Uterus (tissue), 3 donors: ENCODE measurements at regions not wholly inside any gene's neighbourhood (a gene's known extent, or its start where the extent isn't known, plus 50 kb on each side); places are given as distances from the start of the nearest gene placed in this dataset.
"Not testable (repeated sequence)": the region's sequence is repeated elsewhere in the genome, so short reads cannot be mapped to it uniquely, and the experiment has no call there.

ENCODE experiments used
- DNase-seq, 2 donors: peaks; one replicate each; pipeline ENCODE4 v3.0.0-alpha.2; 2019 to 2020
- H3K27ac ChIP-seq, 2 donors: fragments of 200-600 bp; sonication (generic); 1 replicate in 1 of 2; 2 replicates in 1 of 2; pipeline ENCODE4 v1.5.1; 2016 to 2018
- H3K27me3 ChIP-seq, 2 donors: fragments of 200-600 bp; sonication (generic); one replicate each; pipeline ENCODE4 v1.5.1; 2018 to 2019; ENCODE audit warnings: control low read depth in 1 of 2
- H3K36me3 ChIP-seq, 2 donors: fragments of 200-600 bp; sonication (generic); one replicate each; pipeline ENCODE4 v1.5.1; 2019; ENCODE audit warnings: control low read depth in 1 of 2
- H3K4me1 ChIP-seq, 2 donors: fragments of 200-600 bp; sonication (generic); one replicate each; pipeline ENCODE4 v1.5.1; 2018 to 2019; ENCODE audit warnings: control low read depth in 1 of 2
- H3K4me3 ChIP-seq, 2 donors: fragments of 200-600 bp; sonication (generic); 1 replicate in 1 of 2; 2 replicates in 1 of 2; pipeline ENCODE4 v1.5.1; 2018 to 2019; ENCODE audit warnings: mild to moderate bottlenecking in 1 of 2
- H3K9me3 ChIP-seq, 2 donors: fragments of 200-600 bp; sonication (generic); one replicate each; pipeline ENCODE4 v1.5.1; 2019; ENCODE audit warnings: control low read depth in 1 of 2
- POLR2A ChIP-seq, 2 donors: fragments of 450-650 bp; IDR thresholded peaks; one replicate each; pipeline ENCODE4 v1.6.1; 2016; ENCODE audit warnings: antibody characterized with exemption in 2 of 2, mild to moderate bottlenecking in 1 of 2, moderate library complexity in 1 of 2
- intact Hi-C: fragments of 100-400 bp; cut with DNase I; formaldehyde crosslinking; loops from one replicate; pipeline ENCODE4 v1.15.1; 2023; ENCODE audit warnings: low total_unique reads
- TF ChIP-seq, protein P1 (sequence below), 4 experiments: fragments of 200-600 bp in 2 of 4; fragments of 450-650 bp in 2 of 4; sonication (generic) in 2 of 4; IDR thresholded peaks; one replicate each; pipeline ENCODE4 v1.5.1; 2016 to 2019; ENCODE audit warnings: antibody characterized with exemption in 4 of 4, mild to moderate bottlenecking in 2 of 4, moderate library complexity in 1 of 4
- donor health status: DM: yes; HTN: yes; CAD: no.

DNA sequence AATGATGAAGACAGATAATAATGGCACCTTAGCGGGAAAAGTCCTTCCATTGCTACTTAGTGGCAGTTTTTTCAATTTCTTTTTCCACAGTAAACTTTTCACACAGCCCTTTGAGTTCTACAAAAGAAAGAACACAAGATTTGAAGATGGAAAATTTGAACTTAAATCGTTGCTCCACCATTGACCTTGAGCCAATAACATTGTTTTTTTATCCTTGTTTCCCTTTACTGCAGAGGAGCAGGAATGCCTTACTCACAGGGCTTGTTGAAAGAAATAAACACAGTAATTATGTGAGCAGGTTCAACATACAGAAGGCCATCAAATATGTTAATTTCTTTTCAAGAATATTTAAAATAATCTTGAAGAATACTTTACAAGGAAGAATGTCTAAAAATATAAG, 181.5 kb upstream of the KRR1 start:
- H3K36me3 ChIP-seq: no peaks in the 10 kb centered on the region
- H3K4me3 ChIP-seq: no peak overlapping the region
- intact Hi-C loops: no loop called here
- DNase-seq: no peak
- no peaks in the 10 kb centered on the region for H3K27me3 ChIP-seq
- H3K9me3 ChIP-seq: no peaks in the 10 kb centered on the region
- H3K27ac ChIP-seq: no peak overlapping the region
- no peaks in the 10 kb centered on the region for H3K4me1 ChIP-seq
- TF ChIP-seq, protein P1, sequence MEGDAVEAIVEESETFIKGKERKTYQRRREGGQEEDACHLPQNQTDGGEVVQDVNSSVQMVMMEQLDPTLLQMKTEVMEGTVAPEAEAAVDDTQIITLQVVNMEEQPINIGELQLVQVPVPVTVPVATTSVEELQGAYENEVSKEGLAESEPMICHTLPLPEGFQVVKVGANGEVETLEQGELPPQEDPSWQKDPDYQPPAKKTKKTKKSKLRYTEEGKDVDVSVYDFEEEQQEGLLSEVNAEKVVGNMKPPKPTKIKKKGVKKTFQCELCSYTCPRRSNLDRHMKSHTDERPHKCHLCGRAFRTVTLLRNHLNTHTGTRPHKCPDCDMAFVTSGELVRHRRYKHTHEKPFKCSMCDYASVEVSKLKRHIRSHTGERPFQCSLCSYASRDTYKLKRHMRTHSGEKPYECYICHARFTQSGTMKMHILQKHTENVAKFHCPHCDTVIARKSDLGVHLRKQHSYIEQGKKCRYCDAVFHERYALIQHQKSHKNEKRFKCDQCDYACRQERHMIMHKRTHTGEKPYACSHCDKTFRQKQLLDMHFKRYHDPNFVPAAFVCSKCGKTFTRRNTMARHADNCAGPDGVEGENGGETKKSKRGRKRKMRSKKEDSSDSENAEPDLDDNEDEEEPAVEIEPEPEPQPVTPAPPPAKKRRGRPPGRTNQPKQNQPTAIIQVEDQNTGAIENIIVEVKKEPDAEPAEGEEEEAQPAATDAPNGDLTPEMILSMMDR (IDR thresholded peaks at IDR 0.05): no peak
- no peak for TF ChIP-seq POLR2A (IDR thresholded peaks at IDR 0.05)

DNA sequence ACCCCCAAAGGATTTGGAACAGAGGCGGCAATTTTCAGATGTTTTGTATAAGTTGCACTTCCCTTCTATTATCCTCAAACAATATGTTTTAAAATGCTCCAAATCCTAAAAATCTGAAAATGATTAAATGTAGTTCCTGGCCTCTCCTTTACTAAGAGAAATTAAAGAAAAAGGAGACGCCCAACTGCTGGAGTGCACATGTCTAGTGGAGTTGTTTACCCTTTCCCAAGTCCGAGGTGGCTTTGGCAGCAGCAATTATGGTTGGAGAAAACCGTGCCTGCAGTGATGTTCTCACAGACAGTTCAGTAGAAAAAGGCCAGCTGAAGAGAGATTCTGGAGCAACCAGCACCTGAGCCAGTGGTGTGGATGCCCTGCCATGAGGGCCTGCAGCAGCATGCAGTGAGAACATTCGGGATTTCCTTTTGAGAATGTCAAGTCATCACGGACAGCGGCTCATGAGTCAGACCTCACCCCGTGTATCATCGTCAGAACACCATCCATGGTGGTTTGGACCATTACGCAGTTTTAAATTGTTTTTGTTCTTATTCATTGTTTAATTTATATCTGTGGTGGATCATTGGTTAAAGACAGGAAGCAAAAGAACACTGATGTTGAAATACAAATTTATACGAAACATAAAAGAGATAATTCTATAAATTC, 179.0 kb upstream of the KRR1 start:
- Histone ChIP-seq H3K36me3 (no peaks in the 10 kb centered on the region), H3K27me3 (no peaks in the 10 kb centered on the region), H3K27ac (no peak overlapping the region), H3K4me1 (no peaks in the 10 kb centered on the region), H3K4me3 (no peak overlapping the region), H3K9me3 (no peaks in the 10 kb centered on the region)
- intact Hi-C loops: no loop called here
- TF ChIP-seq, protein P1 (IDR thresholded peaks at IDR 0.05): no peak
- no peak for TF ChIP-seq POLR2A (IDR thresholded peaks at IDR 0.05)
- DNase-seq: no peak

DNA sequence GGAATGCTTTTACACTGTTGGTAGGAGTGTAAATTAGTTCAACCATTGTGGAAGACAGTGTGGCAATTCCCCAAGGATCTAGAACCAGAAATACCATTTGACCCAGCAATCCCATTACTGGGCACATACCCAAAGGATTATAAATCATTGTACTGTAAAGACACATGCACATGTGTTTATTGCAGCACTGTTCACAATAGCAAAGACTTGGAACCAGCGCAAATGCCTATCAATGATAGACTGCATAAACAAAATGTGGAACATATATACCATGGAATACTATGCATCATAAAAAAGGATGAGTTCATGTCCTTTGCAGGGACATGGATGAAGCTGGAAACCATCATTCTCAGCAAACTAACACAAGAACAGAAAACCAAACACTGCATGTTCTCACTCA, 174.8 kb upstream of the KRR1 start:
- H3K4me3 ChIP-seq, H3K27me3 ChIP-seq, H3K27ac ChIP-seq, H3K4me1 ChIP-seq, intact Hi-C loops, DNase-seq, H3K36me3 ChIP-seq, H3K9me3 ChIP-seq: not testable (repeated sequence)

DNA sequence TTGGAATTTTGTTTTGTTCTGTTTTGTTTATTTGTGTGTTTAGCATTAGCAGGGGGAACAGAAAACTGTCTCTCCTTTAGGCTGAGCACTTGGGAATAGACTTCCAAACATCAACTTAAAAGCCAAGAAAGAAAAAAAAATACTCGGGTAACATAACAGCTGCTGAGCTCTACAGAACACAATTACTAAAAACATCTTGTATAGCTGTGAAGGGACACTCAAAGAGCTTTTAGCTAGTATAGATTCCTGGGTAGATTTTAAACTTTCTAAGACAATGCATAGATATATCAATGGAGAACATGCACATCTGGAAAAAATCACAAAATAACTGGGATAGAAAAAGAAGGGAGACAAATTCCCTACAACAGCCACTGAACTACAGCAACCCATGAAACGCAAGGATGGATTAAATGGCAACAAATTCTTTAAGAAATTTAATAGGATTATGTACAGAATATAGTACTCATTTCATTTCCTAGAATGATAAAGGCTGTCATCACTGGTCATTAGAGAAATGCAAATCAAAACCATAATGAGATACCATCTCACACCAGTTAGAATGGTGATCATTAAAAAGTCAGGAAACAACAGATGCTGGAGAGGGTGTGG, 174.3 kb upstream of the KRR1 start:
- Histone ChIP-seq H3K27me3 (no peaks in the 10 kb centered on the region), H3K4me1 (no peaks in the 10 kb centered on the region), H3K9me3 (no peaks in the 10 kb centered on the region), H3K36me3 (no peaks in the 10 kb centered on the region), H3K4me3 (no peak overlapping the region), H3K27ac (peak overlapping the region; percentile 71 to 75)
- TF ChIP-seq, protein P1 (IDR thresholded peaks at IDR 0.05): no peak
- TF ChIP-seq POLR2A (IDR thresholded peaks at IDR 0.05): no peak
- intact Hi-C loops: no loop called here
- DNase-seq: no peak

DNA sequence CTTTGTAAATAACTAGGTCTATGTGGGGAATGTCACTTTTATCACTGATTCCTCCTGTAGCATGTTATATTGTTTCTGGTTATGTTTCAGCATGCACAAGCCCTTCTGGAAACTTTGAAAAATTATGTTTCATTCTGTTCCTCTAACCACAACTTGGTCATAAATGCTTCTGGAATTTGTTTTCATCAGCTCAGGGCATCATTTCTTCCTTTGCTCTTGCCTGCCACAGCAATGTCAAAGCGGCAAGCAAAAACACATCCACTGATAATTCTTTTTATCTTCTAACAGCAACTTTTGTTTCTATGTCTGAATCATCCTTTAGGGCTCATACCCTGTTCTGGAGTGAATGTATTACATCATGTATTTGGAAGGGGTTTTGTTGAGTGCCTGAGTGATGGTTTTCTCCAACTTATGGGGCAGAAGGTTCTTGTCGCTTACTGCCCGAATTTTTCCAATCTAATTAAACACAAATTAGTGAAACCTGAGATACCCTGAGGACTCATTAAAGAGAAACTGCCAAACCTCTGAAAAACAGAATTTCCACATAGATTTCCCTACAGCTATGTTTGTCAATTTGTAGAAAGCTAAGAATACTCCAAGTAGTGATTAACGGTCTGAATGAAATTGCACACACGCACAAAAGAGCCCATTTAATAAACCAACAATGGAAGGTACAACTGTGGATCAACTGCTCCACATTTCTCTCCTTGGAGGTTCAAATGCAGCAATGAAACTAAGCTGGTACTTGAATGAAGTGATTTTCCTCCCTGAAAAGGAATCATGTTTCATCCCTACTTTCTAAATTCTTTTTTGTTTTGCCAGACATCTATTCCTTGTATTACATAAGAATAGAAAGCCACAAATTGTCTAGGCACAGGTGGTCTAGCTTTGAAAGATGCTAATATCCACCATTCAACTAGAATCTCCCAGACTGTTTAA, 173.5 kb upstream of the KRR1 start:
- no peak for DNase-seq
- Histone ChIP-seq H3K4me3 (no peak overlapping the region), H3K9me3 (no peaks in the 10 kb centered on the region), H3K36me3 (no peaks in the 10 kb centered on the region), H3K27ac (peak overlapping the region; percentile 71 to 75), H3K4me1 (no peaks in the 10 kb centered on the region), H3K27me3 (no peaks in the 10 kb centered on the region)
- TF ChIP-seq, protein P1 (IDR thresholded peaks at IDR 0.05): no peak
- no peak for TF ChIP-seq POLR2A (IDR thresholded peaks at IDR 0.05)
- intact Hi-C loops: no loop called here

DNA sequence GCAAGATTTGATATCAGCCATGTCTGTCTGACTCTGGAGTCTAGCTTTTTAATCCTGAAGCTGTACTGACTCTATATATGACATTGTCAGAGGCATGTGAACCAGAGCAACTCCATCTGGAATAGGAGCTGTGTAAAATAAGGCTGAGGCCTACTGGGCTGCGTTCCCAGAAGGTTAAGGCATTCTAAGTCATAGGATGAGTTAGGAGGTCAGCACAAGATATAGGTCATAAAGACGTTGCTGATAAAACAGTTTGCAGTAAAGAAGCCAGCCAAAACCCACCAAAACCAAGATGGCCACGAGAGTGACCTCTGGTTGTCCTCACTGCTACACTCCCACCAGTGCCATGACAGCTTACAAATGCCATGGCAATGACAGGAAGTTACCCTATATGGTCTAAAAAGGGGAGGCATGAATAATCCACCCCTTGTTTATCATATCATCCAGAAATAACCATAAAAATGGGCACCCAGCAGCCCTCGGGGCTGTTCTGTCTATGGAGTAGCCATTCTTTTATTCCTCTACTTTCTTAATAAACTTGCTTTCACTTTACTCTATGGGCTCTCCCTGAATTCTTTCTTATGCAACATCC, 172.7 kb upstream of the KRR1 start:
- H3K9me3 ChIP-seq, H3K4me3 ChIP-seq, intact Hi-C loops, H3K4me1 ChIP-seq, H3K27me3 ChIP-seq, H3K36me3 ChIP-seq: not testable (repeated sequence)
- H3K27ac ChIP-seq: peak overlapping the region; percentile 71 to 75
- peak in 1 of 2 donors; percentile 46 for DNase-seq
